SW 1271 (cell line): ENCODE measurements at regions not wholly inside any gene's neighbourhood (a gene's known extent, or its start where the extent isn't known, plus 50 kb on each side); places are given as distances from the start of the nearest gene placed in this dataset.
"Not testable (repeated sequence)": the region's sequence is repeated elsewhere in the genome, so short reads cannot be mapped to it uniquely, and the experiment has no call there.

Experiments
- DNase-seq, 2 experiments: peaks; one replicate each; lab custom pipeline; 2025; lab: John Stamatoyannopoulos, UW

DNA sequence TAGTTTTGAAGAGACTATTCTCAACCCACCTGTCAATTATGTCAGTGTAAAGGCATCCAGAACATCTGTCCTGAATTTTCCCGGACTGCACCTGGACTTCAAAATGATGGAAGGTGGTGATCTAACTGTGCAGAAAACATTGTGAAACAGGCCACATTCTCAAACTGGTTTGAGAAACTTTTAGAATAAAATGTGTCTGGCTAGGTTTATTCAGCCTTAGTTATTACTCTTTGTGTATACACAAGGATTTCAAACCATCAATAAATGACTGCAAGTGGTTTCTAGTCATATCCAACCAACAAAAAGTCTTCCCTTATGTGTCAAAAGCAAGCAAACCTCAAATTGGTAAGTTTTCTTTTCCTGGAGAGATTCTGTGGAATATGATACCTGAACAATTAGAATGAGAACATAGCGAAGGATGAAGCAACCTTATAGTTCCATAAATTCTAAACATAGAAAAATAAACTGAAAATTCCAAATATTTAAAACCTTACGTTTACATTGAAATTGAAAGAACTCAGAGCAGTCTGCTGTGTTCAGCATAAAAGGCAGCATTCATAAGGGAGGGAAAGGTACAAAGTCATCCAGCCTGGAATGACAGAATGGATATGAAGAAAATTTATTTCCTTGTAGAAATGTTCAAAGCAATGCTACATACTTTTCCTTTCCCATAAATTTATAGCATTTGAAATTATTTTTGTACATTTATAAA lies 306.6 kb upstream of the TGFBR2 start:
- DNase-seq, result no peak

DNA sequence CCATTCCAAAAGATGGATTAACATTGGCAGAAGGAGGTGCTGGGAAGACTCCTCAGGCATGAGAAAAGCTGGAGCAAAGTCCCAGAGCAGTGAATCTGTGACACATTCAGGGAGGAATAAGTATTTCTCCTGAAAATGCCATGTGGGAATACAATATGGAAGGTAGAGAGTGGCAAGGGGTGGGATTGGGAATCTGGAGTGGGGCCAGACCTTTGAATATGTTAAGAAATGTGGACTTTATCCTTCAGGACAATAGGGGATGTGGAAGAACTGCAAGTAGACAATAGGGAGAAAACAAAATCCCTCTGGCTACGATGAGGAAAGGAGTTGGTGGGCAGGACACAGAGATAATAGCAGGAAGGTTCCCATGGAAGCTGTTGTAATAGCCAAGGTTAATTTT lies 305.6 kb upstream of the TGFBR2 start:
- DNase-seq, result no peak

DNA sequence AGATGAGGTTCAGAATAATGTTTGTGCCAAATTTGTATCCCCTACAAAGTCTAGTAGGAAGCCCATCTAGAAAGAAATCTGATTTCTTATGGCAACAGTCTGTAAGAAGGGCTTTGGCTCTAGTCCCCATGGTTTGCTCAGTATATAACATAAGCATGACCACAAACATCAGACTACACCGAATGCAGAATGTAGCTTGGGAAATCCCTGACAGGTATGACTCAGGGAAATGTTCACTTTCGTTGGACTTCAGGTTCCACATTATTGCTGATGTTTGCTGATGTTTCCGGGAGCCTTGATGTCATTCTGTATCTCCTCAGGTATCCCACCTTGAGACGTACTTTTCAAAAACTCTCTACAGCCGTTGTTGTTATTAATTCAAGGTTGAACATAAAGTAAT lies 304.4 kb upstream of the TGFBR2 start:
- no peak for DNase-seq

DNA sequence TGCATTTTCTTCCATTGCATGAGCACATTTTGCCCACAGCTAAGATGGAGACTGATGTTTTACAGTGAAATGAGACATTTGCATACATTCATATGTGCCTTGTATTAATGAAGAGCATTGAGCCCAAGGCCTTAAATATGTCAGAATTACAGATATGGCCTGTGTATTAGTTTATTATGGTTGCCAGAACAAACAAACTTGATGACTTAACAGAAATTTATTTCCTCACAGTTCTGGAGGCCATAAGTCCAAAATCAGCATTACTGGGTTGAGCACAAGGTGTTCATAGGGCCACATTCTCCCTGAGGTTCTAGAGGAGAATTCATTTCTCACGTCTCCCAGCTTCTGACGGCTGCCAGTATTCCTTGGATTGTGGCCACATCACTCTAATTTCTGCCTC lies 302.6 kb upstream of the TGFBR2 start:
- no peak for DNase-seq

DNA sequence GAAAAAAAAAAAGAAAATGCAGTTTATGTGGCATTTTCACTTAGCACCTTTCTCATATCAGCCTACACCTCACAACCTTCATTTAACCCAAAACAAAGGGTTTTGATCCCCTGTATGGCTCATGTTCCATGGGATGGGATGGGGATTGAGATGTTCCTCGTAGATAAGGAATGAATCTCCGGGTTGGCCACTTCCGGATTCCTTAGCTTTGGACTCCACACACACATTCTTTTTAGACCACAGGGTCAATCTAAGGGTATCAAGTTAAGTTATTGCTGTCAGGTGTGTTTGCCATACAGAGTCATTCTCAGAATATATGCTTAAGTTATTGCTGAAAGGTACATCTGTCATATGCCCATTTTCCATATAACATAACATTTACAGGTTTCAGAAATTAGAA lies 301.4 kb upstream of the TGFBR2 start:
- peak in 1 of 2 experiments; percentile 58 for DNase-seq

DNA sequence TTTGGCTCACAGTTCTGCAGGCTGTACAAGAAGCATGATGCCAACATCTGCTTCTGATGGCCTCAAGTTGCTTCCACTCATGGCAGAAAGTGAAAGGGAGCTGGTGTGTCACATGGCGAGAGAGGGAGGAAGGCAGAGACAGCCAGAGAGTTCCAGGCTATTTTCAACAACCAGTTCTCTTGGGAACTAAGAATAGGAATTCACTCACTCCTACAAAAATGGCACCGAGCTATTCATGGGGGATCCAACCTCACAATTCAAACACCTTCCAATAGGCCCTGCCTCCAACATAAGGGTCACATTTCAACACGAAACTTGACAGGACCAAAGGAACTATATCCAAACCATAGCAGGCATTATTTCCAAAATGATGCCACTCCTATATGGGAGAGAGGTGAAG lies 299.5 kb upstream of the TGFBR2 start:
- DNase-seq, result no peak

DNA sequence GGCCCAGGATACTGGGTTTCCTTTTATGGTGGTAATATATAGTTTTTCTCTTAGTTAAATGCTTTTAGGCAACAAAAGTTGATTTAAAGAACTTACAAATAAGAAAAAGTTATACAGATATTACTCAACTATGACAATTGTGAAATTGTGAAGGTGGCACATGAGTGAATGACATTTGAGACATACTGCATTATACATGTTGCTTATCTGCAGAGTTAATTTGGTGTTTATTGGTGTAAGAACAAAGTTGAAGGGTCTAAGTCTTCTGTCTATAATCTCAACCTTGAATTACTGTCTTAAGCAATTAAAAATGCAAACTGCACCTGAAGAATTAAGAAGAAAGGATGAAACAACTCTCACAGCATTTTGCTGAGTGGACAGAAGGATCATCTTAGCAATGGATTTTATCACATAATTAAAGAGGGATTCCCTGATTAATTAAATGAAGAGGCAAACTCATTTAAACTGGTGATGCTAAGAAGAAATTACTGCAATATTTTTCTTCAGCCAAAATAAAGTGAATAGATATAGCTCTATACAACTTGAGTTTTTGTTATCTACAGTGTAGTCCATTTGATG lies 298.9 kb upstream of the TGFBR2 start:
- no peak for DNase-seq

DNA sequence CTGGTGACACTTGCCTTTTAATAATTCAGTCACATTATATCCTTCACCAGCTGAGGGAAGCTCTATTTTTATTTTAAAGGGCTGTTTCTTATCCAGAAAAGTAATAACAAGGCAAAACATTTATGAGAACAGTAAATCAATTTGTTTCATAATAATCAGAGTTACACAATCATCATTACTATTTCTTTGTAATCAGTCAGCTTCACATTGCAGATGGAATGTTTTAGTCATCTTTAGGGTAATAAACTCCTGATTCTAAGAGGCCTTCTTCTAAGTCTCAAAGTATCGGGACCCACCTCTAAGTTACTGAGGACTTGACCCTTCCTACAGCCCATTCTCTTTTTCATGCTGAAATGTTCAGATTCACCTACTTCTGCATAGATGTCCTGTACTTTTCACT lies 298.3 kb upstream of the TGFBR2 start:
- DNase-seq, result no peak

DNA sequence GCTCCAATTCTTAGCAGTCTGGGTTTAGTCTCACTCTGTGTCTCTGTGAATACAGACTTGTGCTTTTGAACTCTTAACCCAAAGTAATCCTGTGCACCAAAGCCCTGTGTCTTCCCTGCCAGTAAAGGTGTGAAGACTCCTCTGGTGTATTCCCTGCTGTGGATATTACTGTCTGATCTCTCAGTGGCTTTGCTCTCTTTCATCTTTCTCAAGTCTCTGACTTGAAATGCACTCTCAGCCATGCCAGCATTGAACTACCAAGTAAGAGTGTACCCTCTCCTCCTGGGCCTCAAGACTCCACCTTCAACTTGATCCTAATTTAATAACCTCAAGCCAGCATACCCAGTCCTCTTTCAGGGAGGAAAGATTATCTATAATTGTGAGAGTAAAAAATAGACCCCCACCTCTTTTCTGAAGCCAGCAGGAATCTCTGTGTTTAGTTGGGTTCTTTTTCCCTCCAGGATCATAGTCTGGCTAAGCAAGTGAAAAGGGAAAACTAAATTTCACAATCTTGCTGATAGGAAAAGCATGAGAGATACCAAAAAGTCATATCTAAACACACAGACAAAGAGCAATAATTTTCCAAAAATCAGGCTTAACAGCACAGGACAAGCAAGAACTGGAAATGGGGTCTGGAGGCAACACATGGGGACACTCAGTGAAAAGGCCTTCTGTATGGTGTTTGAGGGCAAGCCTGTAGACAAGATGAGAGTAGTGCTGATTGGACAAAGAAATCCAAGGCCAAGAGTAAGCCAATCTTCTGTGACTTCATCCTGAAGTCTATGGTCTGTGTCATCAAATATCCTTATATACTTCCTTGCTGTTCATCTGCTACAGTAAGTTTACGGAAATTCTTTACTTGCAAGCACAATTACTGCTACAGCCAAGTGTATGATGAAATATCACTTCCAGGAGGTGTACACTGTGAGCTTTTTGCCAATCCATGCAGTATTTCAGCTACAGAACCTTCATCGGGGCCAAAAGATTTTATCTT lies 296.1 kb upstream of the TGFBR2 start:
- DNase-seq, result no peak

DNA sequence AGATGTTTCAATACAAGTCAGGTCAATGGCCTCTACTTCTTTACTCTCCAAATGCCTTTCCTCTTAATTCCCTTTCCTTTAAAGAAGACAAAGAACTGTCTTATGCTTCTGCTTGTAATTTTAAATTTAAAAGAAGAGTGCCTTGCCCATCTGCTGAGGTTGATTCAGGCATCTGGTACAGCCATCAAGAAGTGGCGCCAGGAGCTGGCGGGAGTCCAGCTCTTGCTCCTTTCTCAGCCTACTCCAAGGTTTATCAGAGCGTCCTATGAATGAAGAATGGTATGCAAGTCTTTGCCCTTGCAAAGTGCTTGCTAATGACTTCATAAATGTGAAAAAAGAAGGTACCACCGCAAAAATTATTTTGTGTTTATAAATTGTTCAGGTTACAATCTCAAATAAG lies 294.6 kb upstream of the TGFBR2 start:
- no peak for DNase-seq

DNA sequence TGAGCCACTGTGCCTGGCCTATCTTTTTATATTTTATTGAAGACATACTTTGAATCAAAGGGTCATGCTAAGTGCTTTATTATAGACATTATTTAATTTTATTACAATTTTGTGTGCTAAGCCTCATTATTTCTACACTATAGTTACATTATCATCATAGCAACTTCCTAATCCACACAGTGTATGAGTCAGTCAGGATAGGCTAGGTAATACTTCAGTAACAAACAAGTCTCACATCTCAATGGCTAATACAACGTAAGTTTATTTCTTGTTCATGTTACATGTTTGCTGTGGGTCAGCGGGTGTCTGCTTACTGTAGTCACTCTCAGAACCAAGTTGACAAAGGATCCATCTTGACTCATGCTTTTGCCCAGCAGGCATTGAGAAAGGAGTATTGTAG lies 292.6 kb upstream of the TGFBR2 start:
- no peak for DNase-seq

DNA sequence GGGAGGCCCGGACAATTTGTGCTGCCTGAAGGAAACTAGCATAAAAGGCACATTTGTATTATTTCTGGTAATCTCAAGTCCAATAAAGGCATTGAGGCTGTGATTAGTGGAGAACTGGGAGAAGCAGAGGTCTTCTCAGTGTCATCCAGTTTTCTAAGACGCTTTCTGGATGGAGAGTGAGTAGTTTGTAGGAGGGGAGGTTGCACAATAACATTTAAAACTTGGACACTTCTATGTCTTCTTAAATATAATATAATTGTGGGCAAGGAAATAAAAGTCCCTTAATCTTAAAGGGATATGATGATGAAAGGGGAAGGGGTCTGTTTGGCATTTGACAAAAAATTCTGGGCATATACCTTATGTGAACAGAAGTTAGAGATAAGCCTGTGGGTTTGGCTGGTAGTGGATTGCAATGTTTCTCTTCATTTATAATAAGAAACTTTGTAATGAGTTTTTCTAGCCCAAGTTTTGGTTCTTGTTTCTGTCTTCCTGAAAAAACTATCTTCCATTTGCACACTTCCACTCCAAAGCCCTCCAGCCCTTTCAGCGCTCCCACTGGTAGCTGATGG lies 291.6 kb upstream of the TGFBR2 start:
- no peak for DNase-seq

DNA sequence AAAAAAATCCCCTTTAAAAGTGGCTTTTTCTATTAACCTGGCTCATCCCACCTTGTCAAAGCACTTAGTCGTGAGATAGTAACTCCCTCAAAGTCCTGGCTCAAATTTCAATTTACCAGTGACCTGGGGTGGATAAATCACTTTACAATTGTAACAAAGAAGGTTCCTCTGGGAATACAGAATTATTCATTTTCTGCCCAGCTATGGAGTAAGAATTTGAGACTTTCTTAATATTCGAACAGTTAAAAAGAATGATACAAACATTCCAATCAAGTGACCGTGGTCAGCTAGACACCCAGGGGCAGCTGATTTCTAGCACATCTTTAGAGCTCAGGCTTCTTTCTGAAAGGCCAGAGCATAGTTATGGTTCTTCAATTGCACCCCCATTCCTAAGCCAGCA lies 291.0 kb upstream of the TGFBR2 start:
- no peak for DNase-seq

DNA sequence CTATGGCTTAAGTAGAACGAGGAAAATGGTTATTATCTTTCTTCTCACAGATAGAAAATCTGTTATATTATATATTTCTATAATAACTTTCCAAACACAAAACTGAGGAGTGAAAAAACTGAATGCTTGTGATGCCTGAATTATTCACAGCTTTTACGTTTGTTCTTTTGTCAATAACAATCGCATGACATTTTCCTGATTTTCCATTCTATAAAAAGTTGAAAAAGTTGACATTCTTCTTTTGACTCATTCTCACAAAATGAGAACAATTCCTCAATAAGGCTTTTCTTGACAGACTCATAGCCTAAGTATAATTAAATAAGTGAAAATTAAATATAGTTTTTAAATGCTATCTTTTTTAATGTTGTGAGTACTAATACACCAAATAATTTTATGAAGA lies 288.8 kb upstream of the TGFBR2 start:
- no peak for DNase-seq

DNA sequence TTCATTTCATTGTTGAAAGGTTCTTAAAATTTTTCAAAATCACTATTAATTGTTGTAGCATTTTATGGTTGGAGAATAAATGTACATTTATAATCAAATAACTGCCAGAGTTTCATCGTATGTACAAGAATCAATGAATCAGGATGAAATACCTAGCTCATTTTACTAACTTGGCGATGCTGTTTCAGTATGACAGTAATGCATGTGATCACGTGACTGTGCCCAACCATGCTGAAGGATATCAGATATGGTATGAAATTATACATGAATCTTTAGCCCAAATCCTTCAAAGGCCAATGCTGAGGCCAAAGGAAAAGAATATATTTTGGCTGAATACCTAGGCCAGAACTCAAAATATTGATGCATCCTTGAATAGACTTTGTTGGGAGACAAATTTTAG lies 288.3 kb upstream of the TGFBR2 start:
- no peak for DNase-seq

DNA sequence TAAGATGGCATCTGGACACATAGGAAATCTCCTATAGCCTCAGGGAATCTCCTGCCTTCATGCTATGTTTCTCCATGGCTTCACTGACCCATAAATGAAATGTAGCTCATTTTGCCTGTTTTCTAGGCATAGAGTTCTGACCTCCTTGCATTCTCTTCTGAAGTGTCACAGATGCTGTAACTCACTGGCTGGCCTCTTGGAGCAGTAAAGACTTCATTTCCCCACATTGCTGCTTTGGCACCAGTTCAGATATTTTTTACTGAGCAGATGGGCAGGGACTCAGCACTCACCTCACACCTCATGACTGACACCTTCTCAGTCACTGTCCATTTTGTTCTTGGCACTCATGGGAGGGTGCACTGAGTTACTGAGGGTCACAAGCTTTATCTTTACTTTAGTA lies 286.7 kb upstream of the TGFBR2 start:
- DNase-seq, result peak; percentile 74 to 90

DNA sequence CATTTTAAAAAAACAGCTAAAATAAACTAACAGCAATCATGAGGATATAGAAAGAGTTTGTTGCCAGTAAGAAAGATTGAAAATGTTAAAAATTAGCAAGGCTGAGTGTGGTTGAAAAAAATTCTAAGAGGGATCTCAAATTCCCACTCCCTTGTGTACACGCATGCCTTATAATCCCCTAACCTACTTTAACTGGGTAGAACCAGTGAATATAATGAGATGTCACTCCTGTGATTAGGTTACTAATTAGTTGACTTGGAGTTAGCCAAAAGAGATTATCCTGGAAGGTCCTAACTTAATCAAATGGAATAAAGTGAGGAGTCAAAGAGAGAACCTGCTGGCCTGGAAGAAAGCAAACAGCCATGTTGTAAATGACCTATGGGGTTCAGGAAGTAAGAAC lies 286.0 kb upstream of the TGFBR2 start:
- DNase-seq, result no peak

DNA sequence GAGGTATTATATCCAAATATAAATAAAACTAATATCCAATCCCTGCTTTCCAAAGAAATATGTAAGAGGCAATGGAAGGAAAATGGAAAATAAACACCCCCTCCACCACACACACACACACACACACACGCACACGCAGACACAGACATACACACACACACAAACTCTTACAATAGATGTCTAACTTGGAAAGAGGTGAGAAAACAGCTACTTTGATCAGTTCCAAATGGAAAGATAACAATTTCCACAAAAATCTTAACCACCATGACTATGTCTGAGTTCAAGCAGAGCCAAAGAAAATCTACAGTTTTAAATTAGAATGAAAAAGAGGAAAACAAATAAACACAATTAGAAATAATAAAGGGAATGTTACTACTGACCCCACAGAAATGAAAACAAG lies 285.3 kb upstream of the TGFBR2 start:
- DNase-seq, result no peak

DNA sequence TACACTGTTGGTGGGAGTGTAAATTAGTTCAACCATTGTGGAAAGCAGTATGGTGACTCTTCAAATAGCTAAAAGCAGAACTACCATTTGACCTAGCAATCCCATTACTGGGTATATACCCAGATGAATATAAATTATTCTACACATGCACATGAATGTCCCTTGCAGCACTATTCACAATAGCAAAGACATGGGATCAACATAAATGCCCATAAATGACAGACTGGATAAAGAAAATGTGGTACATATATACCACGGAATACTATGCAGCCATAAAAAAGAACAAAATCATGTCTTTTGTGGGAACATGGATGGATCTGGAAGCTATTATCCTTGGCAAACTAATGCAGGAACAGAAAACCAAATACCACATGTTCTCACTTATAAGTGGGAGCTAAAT lies 282.8 kb upstream of the TGFBR2 start:
- DNase-seq, result not testable (repeated sequence)

DNA sequence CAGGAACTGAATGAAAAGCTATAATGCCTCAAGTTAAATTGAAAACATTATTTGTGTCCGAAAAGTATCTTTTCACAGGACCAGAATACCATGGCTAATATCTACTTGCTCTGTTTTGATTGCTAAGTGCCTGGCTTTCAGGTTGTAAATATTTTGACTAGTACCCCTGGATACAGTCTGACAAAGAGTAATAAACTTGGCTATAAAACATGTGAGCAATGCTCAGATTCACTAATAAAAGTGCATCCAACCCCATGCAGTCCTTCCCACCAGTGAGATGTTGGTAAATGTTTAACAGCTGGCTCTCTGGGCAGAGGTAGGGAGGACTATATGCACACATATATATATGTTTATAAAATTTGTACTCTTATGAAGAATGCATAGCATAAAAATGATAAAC lies 281.8 kb upstream of the TGFBR2 start:
- peak in 1 of 2 experiments; percentile 21 for DNase-seq

DNA sequence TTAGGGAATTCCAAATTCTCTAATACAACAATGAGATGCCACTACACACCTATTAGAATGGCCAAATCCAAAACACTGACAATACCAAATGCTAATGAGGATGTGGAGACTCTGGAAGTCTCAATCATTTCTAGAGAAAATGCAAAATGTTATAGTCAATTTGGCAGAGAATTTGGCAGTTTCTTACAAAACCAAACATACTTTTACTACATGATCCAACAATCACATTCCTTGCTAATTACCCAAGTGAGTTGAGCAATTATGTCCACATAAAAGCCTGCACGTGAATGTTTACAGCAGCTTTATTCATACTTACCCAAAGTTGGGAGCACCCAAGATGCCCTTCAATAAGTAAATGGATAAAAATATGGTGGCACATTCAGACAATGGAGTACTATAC lies 278.4 kb upstream of the TGFBR2 start:
- DNase-seq, result not testable (repeated sequence)

DNA sequence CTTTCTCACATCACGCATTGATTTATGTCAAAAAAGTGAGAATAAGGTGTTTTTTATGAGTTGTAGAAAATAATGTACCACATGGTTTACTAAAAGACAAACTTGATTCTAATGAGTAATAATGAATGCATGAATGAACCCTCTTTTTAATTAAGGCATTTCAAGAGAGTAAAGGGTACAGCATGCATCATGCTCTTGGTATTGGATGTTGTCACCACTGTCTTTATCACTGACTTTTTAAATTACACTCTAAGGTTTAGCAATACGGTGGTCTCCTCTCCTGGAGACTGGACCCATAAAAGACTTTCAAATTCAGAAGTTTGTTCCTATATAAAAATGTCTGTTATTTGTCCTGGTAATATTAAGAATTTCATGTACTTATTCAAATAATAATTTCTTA lies 277.5 kb upstream of the TGFBR2 start:
- DNase-seq, result not testable (repeated sequence)

DNA sequence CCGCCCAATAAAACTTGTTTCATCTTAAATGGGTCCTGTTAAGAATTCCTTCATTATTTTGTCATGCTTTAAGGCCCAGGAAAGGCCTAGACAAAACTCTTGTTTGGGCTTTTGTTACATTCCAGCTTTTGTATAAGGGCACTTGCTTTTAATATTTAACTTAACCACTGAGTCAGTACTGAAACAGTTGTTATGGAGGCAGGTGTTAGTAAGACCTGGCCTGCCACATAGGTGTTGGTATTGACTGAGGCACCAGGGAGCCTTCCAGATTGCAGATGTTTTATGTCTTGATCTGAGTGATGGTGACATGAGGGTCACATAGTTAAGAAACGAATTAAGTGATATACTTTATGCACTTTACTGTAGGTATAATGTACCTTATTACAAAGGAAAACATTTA lies 274.9 kb upstream of the TGFBR2 start:
- DNase-seq, result no peak
